ENCODE measurements at regions not wholly inside any gene's neighbourhood (a gene's known extent, or its start where the extent isn't known, plus 50 kb on each side); places are given as distances from the start of the nearest gene placed in this dataset.
A peak's percentile ranks its signal among the peaks of the same experiment; 100 is the strongest.

GRCh38 chr11:130789056-130789640 lies 127.1 kb downstream of the SNX19 start:
- in situ Hi-C loops (cut with HindIII; ENCODE audit: low pct_unique_long_range_greater_than_20kb, low sequenced_read_pairs) = no loop called here

GRCh38 chr11:130790689-130791088 lies 125.6 kb downstream of the SNX19 start:
- in situ Hi-C loops (cut with HindIII; ENCODE audit: low pct_unique_long_range_greater_than_20kb, low sequenced_read_pairs) = no loop called here
- DNase-seq (ENCODE audit: low read depth) = no peak

More at GRCh38 chr11:130789056-130789640, 127.1 kb downstream of the SNX19 start:
- no peak for DNase-seq (ENCODE audit: low read depth)

- no peak for DNase-seq (ENCODE audit: low read depth)
- in situ Hi-C loops (cut with HindIII; ENCODE audit: low pct_unique_long_range_greater_than_20kb, low sequenced_read_pairs) = no loop called here
Observed at GRCh38 chr11:130792772-130793171, 123.5 kb downstream of the SNX19 start.

GRCh38 chr11:130796828-130797227 lies 119.5 kb downstream of the SNX19 start:
- in situ Hi-C loops (cut with HindIII; ENCODE audit: low pct_unique_long_range_greater_than_20kb, low sequenced_read_pairs) = no loop called here
- no peak for DNase-seq (ENCODE audit: low read depth)

GRCh38 chr11:130798280-130798679 lies 118.0 kb downstream of the SNX19 start:
- in situ Hi-C loops (cut with HindIII; ENCODE audit: low pct_unique_long_range_greater_than_20kb, low sequenced_read_pairs) = no loop called here
- no peak for DNase-seq (ENCODE audit: low read depth)

- DNase-seq (ENCODE audit: low read depth) = no peak
- in situ Hi-C loops (cut with HindIII; ENCODE audit: low pct_unique_long_range_greater_than_20kb, low sequenced_read_pairs) = no loop called here
Observed at GRCh38 chr11:130798801-130799200, 117.5 kb downstream of the SNX19 start.

- in situ Hi-C loops (cut with HindIII; ENCODE audit: low pct_unique_long_range_greater_than_20kb, low sequenced_read_pairs) = no loop called here
- DNase-seq (ENCODE audit: low read depth) = peak; percentile 81
Observed at GRCh38 chr11:130801333-130802122, 114.8 kb downstream of the SNX19 start.

GRCh38 chr11:130802567-130802966 lies 113.7 kb downstream of the SNX19 start:
- in situ Hi-C loops (cut with HindIII; ENCODE audit: low pct_unique_long_range_greater_than_20kb, low sequenced_read_pairs) = no loop called here
- no peak for DNase-seq (ENCODE audit: low read depth)

- no peak for DNase-seq (ENCODE audit: low read depth)
Observed at GRCh38 chr11:130804306-130805076, 111.8 kb downstream of the SNX19 start.

GRCh38 chr11:130806746-130807145 lies 109.5 kb downstream of the SNX19 start:
- in situ Hi-C loops (cut with HindIII; ENCODE audit: low pct_unique_long_range_greater_than_20kb, low sequenced_read_pairs) = no loop called here
- no peak for DNase-seq (ENCODE audit: low read depth)

More at GRCh38 chr11:130804306-130805076, 111.8 kb downstream of the SNX19 start:
- in situ Hi-C loops (cut with HindIII; ENCODE audit: low pct_unique_long_range_greater_than_20kb, low sequenced_read_pairs) = no loop called here

GRCh38 chr11:130808541-130808940 lies 107.7 kb downstream of the SNX19 start:
- in situ Hi-C loops (cut with HindIII; ENCODE audit: low pct_unique_long_range_greater_than_20kb, low sequenced_read_pairs) = no loop called here
- no peak for DNase-seq (ENCODE audit: low read depth)

GRCh38 chr11:130813196-130813595 lies 103.1 kb downstream of the SNX19 start:
- in situ Hi-C loops (cut with HindIII; ENCODE audit: low pct_unique_long_range_greater_than_20kb, low sequenced_read_pairs) = no loop called here
- DNase-seq (ENCODE audit: low read depth) = no peak

- no peak for DNase-seq (ENCODE audit: low read depth)
- in situ Hi-C loops (cut with HindIII; ENCODE audit: low pct_unique_long_range_greater_than_20kb, low sequenced_read_pairs) = no loop called here
Observed at GRCh38 chr11:130813638-130814037, 102.6 kb downstream of the SNX19 start.

GRCh38 chr11:130814440-130815096 lies 101.7 kb downstream of the SNX19 start:
- no peak for DNase-seq (ENCODE audit: low read depth)
- in situ Hi-C loops (cut with HindIII; ENCODE audit: low pct_unique_long_range_greater_than_20kb, low sequenced_read_pairs) = no loop called here

- in situ Hi-C loops (cut with HindIII; ENCODE audit: low pct_unique_long_range_greater_than_20kb, low sequenced_read_pairs) = no loop called here
- peak; percentile 58 for DNase-seq (ENCODE audit: low read depth)
Observed at GRCh38 chr11:130815097-130815802, 101.0 kb downstream of the SNX19 start.

- in situ Hi-C loops (cut with HindIII; ENCODE audit: low pct_unique_long_range_greater_than_20kb, low sequenced_read_pairs) = no loop called here
- no peak for DNase-seq (ENCODE audit: low read depth)
Observed at GRCh38 chr11:130815956-130816355, 100.3 kb downstream of the SNX19 start.

GRCh38 chr11:130816546-130817329 lies 99.5 kb downstream of the SNX19 start:
- peak; percentile 71 for DNase-seq (ENCODE audit: low read depth)

More at GRCh38 chr11:130816546-130817329, 99.5 kb downstream of the SNX19 start:
- in situ Hi-C loops (cut with HindIII; ENCODE audit: low pct_unique_long_range_greater_than_20kb, low sequenced_read_pairs) = no loop called here

Data from Caki2 (cell line).